Heart left ventricle (tissue), 13 donors: ENCODE measurements at regions not wholly inside any gene's neighbourhood (a gene's known extent, or its start where the extent isn't known, plus 50 kb on each side); places are given as distances from the start of the nearest gene placed in this dataset.

Experiments
- CTCF ChIP-seq, 12 donors: fragments of 200-600 bp; sonication (generic) in 4 of 12; IDR thresholded peaks; one replicate each; pipeline versions ENCODE4 v1.5.0 to v1.8.0; 2018 to 2022; ENCODE audit warnings: antibody characterized with exemption in 12 of 12, mild to moderate bottlenecking in 5 of 12
- POLR2A ChIP-seq, 2 donors: fragments of 450-650 bp; IDR thresholded peaks; one replicate each; pipeline ENCODE4 v1.6.1; 2017; ENCODE audit warnings: antibody characterized with exemption in 2 of 2, mild to moderate bottlenecking in 2 of 2, moderate library complexity in 2 of 2
- donor health status: ischemic (EF 13 %, LVEDD 7.1; RV severe dilation, severe dysfunction).
- donor health status: DM: no; HTN: yes; CAD: no.
- donor health status: DM: no; HTN: no; CAD: no.
- donor health status: ischemic (EF 25% LVEDD 6.9; RV normal size, moderate dysfunction).
- donor health status: ischemic (EF 25% LVEDD 5.7; RV mildly dilated, moderate dysfunction).
- donor health status: ischemic (EF 35%, LVEDD 5.7; RV mildly dilated, moderate dysfunction).
- donor health status: nonischemic (EF 11% LVEDD 7.7; RV severe dilation, severe dysfunction).
- donor health status: DM: yes; HTN: yes; CAD: no.
- donor health status: PGD.
- donor health status: ischemic (EF 29% LVEDD 5.4; RV normal size, mild dysfunction).
- donor health status: nonischemic (EF 23%, LVEDD 6.1; RV moderate dilation, normal function).

GRCh38 chr6:113050010-113050858 lies 703.1 kb downstream of the RFPL4B start:
- no peak for TF ChIP-seq POLR2A (IDR thresholded peaks at IDR 0.05)
- no peak for TF ChIP-seq CTCF (IDR thresholded peaks at IDR 0.05)
